HG03521 (cell line): ENCODE measurements at regions not wholly inside any gene's neighbourhood (a gene's known extent, or its start where the extent isn't known, plus 50 kb on each side); places are given as distances from the start of the nearest gene placed in this dataset.
"Not testable (repeated sequence)": the region's sequence is repeated elsewhere in the genome, so short reads cannot be mapped to it uniquely, and the experiment has no call there.

Experiments used
- ATAC-seq: cut with Tn5 transposase; IDR thresholded peaks from one replicate; pipeline ENCODE4 v1.9.1; 2021; ENCODE audit warnings: mild to moderate bottlenecking, moderate library complexity; ENCODE audit not compliant: unreplicated experiment

DNA sequence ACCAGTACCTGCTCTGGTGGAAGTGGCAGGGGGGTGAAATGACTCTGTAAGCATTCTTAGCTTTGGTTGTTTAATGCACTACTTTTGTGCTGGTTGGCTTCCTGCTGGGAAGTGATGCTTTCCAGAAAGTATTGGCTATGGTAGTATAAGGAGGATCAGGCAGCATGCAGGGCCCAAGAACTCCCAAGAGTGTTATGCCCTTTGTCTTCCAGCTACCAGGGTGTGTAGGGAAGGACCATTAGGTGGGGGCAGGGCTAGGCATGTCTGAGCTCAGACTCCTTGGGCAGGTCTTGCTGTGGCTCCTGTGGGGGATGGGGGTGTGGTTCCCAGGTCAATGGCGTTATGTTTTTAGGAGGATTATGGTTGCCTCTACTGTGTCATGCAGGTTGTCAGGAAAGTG lies 135.8 kb upstream of the TRPC7 start:
- ATAC-seq: no peak

DNA sequence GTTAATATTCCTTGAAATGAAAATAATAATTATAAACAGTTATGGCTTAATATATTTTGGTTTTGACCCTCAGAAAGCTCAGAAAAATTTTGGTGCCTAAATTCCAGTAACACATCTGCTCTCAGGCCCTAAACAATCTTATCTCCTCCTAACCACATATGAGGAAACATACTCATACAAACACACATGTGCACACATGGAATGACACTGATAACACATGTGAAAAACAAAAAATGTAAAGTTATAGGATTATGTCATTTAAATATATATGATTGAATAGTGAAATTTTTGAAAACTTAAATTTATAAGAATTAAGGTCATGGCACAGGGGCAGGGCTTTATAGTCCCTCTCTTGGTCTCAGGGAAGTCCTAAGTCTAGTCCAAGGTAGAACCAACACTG lies 127.2 kb upstream of the TRPC7 start:
- no peak for ATAC-seq

DNA sequence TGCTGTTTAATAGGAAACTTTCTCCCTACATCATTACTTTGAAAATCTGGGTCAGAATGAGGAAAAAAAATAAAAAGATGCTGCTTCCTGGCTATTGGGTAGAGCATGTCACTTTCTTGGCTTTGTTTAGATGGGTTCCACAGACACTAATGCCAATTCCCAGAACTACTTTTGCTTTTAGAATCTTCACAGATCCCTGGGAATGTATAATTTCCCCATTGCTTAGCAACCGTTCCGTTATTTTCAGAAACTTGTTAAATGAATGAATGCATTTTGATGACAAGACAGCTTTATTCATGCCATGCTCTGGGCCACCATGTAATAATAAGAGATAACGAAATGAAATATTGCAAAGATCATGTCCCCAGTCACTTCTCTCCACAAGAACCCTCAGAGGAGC lies 126.5 kb upstream of the TRPC7 start:
- no peak for ATAC-seq

DNA sequence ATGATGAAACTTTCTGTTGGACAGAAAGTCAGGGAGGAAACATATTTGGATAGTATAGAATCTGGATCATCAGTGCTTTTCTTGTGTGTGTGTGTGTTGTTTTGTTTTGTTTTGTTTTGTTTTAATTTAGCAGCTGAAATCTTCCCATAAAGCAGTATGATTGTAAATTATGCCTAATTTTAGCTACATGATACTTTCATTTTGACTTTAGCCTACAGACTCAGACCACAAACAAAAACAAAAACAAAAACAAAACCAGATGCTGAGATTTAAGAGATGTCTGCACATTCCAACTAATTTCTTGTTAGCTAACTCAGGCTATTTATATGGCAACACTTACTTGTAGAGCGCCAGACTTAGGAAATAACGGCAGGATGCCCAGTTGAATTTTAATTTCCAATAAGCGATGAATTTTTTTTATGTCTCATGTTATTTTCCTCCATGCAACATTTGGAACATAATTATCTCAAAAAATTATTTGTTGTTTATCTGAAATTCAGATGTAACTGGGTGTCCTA lies 119.5 kb upstream of the TRPC7 start:
- ATAC-seq: no peak

DNA sequence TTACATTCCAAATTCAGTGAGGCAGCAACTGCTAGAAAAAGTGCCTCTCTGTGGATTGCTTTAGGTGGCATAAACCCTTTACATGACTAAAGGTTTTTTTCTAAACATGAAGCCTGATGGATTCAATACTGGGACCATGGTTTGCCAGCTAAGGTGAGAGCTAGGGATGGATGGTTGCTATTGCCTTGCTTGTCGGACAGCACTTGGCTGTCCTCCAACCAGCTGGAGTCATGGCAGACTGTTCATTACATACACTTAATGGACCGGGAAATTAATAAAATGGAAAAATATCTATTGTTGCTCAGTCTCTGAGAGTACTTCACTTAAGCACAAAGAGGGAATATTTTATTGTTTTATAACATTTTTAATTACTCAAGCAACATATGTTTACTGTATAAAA lies 116.9 kb upstream of the TRPC7 start:
- no peak for ATAC-seq

DNA sequence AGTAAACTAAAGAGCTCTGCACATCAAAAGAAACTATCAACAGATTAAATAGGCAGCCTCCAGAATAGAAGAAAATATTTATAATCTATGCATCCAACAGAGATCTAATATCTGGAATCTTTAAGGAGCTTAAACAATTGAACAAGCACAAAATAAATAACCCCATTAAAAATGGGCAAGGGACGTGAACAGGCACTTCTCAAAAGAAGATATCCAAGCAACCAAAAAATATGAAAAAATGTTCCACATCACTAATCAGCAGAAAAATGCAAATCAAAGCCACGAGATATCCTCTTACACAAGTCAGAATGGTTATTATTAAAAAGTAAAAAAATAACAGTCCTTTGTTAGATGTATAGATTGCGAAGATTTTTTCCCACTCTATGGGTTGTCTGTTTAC lies 109.1 kb upstream of the TRPC7 start:
- no peak for ATAC-seq

DNA sequence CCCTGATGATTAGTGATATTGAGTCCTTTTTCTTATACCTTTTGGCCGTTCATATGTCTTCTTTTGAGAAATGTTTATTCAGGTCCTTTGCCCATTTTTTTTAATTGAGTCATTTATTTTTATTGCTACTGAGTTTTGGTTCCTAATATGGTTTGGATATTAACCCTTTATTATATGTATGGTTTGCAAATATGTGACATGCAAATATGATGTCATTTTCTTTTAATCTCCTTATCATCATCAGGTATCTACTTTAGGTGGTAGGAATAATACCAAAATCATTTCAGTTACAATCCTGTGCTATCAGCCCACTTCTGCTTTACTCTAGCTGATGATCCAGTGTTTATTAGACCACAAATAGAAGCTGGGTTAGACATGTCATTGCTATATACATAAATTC lies 102.3 kb upstream of the TRPC7 start:
- no peak for ATAC-seq

DNA sequence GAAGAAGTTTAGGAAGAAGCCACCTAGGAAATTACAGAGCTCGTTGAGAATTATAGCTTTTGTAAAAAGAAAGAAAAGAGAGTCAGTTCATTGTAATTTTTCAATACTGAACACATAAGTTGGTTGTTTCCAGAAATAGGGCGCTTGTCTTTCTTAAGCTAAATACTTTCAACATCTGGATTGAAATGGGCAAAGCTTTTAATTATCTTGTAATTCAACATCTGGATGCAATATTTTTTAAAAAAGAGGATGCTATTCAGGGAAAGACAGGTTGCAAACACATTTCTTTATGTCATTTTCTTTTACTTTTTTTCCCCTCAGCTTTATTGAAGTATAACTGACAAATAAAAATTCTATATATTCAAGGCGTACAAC lies 100.7 kb upstream of the TRPC7 start:
- no peak for ATAC-seq

DNA sequence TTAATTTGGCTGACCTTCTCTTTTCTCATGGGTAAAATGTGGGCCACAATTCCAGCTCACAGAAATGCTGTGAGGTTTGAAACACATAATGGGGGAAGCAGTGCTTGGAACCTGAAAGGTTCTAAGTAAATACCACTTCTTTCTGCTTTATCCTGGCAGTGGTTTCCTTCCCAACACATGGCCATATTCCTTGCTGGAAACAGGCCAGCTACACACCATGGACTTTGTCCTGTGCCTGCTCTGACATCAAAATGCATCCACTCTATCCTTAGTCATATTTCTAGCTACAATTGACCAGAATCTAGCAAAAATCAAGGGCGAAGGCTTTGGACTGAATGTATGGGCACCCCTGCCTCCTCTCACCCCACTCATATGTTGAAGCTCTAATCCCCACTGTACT lies 93.1 kb upstream of the TRPC7 start:
- no peak for ATAC-seq

DNA sequence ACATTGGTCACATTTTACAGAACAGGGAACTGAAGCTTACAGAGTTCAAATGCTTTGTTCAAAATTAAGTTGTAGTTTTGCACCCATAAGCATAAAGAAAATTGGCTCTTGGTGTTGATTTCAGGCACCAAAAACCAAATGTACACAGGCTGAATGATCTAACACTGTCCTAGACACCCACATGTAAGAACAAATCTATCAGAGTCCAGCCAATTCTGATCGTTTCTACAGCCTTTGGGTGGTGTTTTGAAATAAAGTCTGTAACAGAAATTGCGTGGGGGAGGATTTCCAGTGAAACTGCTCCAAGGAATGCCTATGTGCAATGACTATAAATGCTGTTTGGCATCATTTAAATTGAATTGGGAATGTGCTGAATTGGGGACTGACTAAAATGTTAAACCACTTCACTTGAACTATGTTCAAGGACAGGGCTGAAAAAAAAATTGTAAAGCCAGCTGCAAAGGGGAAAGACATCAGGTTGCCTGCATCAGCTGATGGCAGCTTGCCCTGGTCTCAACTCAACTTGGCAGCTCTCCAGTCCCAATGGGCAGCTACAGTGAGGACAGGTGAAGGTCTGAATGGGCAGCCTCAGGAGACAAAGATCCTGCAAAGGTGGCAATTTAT lies 92.2 kb upstream of the TRPC7 start:
- ATAC-seq: no peak

DNA sequence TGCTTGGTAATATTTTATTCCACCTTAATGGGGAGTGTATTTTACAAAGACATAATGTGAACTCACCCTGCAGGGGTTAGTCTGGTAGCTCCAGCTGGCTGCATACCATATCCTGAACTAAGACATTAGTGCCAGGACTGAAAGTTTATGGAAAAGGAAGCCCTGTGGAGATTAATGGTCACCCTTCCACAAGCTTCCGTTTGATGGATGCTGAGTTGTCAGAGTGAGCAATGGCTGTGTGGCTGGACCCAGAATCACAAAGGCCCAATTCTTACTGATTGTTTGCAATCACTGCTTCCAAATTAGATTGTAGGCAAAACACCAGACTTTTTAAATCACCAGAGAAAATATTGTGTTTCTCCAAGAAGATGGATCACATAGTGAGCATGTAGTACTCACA lies 90.1 kb upstream of the TRPC7 start:
- no peak for ATAC-seq

DNA sequence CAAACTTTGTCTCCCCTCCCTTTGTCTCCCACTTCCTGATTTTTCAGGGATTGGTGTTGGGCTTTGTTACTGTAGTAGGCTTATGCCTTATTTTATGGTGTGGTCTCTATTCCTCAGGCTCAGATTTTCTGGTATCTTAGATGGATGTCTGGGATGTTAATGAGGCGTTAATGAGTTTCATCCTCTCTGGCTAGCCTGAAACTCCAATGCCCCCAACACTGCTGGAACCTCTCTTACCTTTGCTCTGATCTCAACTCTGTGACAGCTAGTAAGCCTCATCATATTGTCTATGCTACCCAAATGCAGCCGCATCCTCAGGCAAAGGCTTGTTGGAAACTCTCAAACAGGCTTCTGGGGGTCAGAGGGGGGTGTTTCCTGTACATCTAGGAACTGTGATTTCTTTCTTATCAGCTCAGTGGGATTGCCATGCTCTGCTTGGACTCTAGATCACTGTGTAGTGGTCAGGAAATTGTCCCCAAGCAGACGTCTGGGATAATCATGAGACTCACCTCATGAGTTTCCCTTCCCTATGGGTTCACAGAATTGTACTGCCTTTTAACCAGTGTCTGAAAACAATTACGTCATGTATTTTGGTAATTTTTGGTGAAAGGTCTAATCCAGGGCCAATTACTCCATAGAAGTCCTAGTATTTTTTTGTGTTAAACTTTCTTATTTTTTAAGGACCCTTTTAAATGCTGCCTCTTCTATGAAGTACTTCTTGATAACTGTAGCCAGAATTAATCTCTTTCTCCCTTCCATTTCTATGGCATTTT lies 88.8 kb upstream of the TRPC7 start:
- ATAC-seq: no peak

DNA sequence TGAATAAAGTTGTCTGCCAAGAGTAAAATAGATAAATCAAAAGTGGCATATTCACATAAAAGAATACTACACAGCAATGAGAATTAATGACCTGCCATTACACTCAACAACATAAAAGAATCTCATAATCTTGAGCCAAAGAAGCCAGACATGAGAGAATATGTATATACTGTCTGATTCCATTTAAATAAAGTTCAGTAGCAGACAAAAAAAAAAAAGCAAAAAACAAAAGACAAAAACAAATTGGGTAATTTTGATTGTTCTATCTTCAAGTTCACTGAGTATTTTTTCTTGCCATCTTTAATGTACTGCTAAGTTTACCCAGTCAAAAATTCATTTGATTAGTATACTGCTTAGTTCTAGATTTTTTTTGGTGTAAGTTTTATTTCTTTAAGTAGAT lies 87.9 kb upstream of the TRPC7 start:
- no peak for ATAC-seq

DNA sequence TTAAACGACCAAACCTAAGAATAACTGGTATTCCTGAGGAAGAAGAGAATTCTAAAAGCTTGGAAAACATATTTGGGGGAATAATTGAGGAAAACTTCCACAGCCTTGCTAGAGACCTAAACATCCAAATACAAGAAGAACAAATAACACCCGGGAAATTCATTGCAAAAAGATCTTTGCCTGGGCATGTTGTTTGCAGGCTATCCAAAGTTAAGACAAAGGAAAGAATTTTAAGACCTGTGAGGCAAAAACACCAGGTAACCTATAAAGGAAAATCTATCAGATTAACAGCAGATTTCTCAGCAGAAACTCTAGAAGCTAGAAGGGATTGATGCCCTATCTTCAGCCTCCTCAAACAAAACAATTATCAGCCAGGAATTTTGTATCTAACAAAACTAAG lies 82.2 kb upstream of the TRPC7 start:
- ATAC-seq: not testable (repeated sequence)

DNA sequence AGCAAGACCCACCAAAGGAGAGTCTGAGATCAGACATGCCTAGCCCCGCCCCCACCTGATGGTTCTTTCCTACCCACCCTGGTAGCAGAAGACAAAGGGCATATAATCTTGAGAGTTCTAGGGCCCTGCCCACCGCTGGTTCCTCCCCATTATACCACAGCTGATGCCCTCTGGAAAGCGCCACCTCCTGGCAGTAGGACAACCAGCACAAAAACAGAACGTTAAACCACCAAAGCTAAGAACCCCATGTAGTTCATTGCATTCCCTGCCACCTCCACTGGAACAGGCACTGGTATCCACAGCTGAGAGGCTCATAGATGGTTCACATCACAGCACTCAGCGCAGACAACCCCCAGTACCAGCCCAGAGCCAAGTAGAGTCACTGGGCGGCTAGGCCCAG lies 81.2 kb upstream of the TRPC7 start:
- ATAC-seq: no peak

DNA sequence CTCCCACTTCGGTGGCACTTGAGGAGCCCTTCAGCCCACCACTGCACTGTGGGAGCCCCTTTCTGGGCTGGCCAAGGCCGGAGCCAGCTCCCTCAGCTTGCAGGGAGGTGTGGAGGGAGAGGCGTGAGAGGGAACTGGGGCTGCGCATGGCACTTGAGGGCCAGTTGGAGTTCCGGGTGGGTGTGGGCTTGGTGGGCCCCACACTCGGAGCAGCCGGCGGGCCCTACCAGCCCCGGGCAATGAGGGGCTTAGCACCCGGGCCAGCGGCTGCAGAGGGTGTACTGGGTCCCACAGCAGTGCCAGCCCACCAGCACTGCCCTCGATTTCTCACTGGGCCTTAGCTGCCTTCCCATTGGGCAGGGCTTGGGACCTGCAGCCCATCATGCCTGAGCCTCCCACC lies 78.8 kb upstream of the TRPC7 start:
- ATAC-seq: not testable (repeated sequence)

DNA sequence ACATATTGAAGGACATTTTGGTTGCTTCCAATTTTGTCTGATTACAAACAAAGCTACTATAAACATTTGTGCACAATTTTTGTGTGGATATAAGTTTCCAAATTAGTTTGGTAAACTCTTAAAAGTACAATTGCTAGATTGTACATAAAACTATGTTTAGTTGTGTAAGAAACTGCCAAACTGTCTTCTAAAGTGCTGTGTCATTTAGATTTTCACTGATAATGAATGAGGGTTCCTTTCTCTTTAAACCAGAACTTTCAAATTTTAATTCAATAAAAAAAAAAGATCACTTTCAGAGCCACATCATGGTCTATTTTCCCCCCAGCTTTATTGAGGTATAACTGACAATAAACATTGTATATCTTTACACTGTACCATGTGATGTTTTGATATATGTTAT lies 74.0 kb upstream of the TRPC7 start:
- ATAC-seq: no peak

DNA sequence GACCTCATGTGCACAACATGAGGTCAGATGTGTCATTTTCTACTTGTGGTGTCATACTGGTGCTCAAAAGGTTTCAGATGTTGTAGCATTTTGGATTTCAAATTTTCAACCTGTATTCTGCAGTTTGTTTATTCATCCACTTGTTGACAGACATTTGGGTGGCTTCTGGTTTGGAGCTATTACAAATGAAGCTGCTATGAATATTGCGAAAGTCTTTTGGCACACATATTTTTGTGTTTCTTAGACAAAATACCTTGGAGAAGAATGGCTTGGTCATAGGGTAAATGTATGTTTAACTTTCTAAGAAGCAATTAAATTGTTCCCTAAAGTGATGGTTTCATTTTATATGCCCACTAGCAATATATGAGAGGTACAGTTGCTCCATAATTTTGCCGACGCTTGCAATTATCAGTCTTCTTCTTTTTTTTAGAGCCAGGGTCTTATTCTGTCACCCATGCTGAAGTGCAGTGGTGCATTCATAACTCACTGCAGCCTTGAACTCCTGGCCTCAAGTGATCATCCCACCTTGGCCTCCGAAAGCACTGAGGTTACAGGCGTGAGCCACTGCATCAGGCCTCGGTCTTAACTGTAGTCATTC lies 70.7 kb upstream of the TRPC7 start:
- ATAC-seq: no peak

DNA sequence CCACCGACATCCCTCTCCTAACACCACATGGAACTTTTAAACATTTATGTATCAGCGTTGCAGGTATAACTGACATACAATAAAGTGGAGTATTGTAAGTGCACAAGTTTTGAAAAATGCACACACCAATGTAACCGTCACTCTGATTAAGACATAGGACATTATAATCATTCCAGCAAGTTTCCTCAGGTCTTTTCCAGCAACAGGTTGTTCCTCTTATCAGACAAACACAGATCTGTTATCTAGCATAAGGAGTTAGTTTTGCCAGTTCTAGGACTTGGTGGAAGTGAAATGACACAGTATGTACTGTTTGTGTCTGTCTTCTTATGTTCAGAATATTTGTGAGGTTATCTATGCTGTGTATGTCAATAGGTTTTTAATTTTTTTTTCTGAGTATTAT lies 69.5 kb upstream of the TRPC7 start:
- no peak for ATAC-seq

DNA sequence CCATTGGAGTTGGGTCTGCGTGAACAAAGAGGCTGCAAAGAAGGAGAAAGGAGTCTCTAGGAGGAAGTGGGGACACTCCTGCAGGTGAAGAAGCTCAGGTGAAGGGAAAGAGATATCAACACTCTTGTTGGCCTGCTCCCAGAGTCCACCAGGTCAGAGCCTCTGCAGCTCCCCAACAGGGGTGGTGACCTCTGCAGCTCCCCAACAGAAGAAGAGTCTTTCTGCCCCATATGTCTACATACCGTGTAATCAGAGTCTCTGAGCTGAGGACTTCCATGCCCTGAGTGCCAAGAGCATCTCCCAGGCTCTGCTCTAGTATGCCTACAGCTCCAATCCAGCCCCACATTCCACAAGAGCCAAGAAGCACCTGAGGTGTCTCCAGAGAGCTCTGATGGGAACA lies 67.4 kb upstream of the TRPC7 start:
- ATAC-seq: no peak

DNA sequence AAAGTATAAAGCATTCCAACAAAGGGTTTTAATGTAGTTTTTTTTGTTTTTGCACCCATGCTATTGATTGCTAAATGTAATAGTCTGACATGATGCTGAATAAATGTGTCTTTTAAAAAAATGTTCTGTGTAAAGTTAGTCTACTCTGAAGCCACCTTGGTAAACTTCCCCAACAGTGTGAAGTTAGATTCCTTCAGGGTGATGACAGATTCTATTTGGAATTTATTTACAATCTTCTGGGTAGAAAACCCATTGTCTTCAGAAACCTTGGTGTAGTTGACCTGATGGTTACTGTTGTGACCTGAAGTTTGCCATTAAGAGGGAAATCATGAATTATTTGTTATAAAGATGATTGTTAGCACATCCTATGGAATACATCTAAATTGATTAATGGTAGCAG lies 64.7 kb upstream of the TRPC7 start:
- ATAC-seq: no peak

DNA sequence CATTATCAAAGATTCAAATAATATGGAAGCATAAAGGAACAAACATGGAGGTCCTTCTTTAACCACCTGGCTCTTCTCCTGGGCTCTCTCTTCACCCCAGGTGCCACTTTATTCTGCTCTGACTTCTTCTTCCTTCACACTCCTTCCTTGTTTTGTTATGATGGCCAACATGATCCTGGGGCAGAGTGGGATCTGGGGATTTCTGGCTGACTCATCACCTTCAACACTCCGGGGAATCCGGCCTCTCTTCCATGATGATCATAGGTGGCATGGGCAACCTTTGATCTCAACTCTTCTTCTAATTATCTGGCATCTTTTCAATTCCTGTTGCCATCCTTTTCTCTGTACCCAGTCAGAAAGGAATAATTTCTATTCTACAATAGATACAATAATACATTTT lies 62.1 kb upstream of the TRPC7 start:
- ATAC-seq: no peak
